Activated CD4-positive, CD25-positive, alpha-beta regulatory T cell treated with anti-CD3 and anti-CD28 coated beads, Interleukin-2, amount 50 U/mL, for 72 hours (primary cell): ENCODE measurements at regions not wholly inside any gene's neighbourhood (a gene's known extent, or its start where the extent isn't known, plus 50 kb on each side); places are given as distances from the start of the nearest gene placed in this dataset.

Experiments used
- DNase-seq: peaks from one replicate; pipeline ENCODE4 v3.0.0; 2021

DNA sequence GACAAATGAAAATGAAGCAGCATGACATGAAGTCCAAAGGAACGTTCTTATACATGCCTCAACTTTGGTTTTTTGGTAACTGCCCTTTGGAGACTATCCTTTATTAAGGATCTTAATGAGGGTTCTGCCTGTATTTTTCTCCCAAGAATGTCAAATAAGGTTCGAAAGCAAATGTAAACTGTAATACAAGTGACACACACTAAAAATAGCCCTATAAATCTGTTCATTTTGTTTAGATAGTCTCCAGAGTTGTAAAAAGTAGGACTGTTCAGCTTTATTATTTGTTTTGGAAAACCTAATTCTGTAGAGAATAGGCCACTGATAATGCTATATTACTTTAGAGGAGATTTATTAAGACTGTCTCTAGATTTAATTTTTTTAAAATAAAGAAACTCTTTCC, 80.5 kb upstream of the CDIN1 start:
- DNase-seq, result no peak

DNA sequence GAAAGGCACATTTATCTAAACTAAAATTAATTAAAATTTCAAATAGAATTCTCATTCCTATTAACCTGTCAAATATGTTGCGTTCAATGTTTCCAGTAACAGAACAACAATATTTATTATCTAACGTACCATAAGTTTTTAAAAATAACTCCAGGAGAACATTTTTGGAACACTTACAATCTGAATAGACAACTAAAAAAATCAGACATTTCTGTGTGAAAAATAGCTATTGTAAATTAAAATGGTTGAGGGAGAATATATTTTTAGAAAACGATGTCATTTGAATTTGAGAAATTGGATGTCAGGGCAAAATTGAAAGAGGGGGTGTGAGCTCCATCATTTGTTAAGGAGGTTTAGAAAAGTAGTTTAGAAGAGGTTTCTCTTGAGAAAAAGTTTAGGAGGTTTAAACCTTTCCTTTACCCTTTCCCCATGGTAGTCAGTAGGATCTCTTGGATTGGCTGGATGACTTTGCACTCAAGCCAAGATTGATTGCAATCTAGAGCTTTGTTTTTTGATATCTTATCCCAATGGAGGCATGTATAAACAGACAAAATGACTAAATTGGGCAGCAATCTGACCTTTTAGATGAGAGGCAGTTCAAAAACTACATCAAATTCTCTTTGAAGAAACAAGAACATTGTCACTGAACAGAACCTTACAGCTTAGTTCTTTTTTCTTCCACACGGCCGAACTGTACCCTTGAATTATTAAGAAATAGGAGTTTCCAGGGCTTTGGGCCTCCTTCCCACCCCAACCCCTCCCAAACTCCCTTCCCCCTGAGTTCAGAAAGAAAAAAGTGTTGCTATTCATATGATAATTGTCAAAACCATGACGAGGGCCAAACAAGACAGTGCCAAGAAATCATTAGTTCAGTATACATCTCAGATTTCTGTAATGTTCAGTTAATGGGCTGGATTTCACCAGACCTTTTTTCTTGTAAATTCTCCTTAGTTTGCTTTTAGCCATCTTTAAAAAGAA, 79.7 kb upstream of the CDIN1 start:
- DNase-seq, result no peak

DNA sequence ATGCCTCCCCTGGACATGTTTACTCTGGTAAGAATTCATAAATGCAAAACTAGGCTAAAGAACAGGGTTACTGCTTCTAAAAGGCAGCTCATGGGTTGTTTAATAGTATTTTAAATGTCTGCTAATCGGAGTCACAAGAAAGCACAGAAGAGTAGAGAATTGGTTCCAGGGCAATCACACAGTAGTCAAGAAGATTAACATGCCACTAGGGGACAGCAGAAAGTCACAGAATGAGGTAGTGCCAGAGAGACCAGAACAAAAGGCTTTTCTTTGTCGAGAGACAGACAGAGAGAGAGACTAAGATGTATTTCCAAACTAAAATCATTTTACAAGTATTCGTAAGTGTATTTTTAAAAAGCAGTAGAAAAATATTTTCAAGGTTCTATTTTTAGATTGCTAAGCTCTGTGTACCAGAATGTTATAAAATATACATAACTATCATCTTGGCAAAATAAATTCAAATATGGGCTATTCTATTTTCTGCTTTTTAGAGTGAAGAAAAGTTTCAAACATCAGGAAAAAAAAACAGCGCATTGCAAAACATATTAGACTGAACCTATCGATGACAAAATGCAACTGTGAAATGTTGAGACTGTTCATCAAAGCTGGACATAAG, 78.3 kb upstream of the CDIN1 start:
- DNase-seq, result no peak

DNA sequence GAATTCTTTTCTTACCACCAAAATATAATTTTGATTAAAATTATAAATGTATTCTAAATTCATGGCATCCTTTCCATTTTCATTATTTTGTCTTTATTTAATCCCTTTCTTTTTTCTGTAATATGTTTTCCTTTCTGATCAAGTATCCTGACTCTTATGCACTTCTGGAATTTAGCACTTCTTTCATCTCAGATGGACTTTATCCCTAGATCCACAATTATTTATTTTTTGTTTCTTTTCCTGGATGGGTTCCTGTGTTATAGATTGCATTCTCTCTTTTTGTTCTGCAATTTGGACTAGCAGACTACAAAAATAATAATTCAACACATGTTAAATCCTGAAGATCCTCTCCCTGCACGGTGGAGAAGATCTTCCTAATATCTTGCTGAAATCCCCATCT, 76.9 kb upstream of the CDIN1 start:
- no peak for DNase-seq

DNA sequence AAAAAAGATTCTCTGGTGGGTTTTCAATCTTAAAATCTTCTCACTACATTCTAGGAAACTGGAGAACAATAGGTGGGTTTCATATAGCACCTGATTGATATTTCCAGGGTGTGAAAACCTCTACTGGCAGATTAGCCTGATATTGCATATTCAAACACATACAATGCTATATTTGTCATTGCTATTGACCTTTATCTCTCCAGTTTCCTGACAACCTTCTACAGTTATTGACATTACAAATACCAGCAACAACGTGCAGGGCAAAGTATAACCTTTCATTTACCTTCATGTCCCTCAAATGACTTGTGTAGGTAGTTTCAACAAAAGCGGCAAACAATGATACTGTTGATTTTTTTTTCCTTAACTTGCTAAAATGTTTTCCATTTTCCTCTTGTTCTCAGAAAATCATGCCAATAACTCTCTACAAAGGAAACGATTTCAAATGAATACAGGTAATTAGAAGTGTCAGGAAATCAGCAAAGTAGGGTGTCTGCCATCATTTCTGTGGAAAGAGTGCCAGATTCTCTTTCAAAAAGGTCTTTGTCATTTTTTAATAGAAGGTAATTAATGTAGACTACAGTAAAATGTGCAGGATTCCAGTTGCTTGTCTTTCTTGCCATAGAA, 72.6 kb upstream of the CDIN1 start:
- no peak for DNase-seq

DNA sequence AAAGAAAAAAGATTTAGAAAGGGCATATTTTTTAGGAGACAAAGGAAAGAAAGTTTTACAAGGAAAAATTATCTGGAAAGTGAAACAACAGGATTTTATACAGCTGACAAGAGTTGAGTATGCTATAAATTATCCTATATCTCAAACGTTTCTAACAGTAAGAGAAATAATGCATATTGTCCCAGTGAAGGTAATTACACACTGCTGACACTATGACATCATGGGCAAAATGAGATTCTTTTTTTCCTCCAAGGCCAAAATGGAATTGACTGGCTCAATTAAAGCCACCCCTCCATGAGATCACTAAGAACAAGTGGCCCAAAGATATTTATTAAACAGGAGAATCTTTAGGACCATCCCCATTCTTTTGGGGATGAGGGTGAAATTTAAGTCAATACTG, 72.0 kb upstream of the CDIN1 start:
- DNase-seq, result no peak

DNA sequence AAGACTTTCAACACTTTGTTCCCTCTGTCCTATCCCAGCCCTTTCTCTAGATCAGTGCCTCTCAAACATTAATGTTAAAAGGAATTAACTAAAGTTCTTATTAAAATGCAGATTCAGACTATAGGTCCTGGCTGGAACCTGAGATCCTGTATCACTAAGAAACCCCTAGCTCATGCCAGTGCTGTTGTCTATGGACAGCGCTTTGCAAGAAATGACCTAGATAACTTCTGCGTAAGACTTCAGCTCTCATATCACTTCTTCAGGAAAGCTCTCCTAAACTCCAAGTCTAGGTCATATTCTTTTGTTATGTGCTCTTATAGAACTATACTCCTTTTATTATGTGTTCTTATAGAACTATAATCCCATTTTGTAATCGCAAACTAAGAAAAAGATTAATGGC, 67.8 kb upstream of the CDIN1 start:
- DNase-seq, result no peak

DNA sequence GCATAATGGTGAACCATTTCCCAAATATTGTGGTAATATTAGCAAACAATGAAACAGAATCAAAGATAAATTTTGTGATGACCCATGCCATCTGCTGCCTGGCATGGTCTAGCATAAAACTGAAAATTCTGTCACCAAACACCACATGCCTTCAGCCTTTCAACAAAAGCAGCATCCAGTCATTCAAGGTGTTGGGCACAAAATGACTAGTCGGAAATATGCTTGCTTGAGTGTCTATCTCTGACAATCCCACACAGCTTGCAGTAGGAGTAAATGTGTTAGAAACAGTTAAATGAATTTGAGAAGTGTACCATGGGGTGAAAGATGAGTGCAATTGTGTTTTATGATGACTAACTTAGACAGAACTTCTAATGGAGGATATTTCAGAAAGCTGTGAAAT, 61.7 kb upstream of the CDIN1 start:
- DNase-seq, result no peak

DNA sequence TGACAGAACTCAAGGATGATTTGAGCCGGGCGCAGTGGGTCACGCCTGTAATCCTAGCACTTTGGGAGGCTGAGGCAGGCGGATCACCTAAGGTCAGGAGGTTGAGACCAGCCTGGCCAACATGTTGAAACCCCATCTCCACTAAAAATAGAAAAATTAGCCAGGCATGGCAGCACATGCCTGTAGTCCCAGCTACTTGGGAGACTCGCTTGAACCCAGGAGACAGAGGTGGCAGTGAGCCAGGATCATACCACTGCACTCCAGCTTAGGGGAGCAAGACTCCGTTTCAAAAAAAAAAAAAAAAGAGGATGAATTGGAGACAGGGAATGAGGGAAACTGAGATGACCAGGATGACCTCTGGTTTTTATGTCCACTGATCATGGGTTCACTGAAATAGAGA, 60.4 kb upstream of the CDIN1 start:
- no peak for DNase-seq

DNA sequence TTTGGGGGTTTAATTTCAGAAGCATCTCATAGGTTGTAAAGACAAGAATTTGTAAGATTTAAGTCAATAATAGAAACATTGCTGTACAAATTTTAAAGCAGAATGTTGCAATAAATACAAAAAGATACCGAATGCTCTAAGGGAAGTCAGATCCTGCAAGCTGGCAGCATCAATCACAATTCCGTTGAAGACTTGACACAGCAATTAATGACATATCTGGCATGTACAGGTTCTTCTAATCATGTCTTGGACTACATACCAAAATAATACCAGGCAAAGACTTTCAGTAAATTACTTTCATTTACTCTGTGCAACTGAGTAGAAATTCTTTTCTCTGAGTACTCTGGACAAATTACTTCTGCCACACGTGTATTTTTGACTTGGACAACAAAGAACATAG, 54.0 kb upstream of the CDIN1 start:
- DNase-seq, result no peak

DNA sequence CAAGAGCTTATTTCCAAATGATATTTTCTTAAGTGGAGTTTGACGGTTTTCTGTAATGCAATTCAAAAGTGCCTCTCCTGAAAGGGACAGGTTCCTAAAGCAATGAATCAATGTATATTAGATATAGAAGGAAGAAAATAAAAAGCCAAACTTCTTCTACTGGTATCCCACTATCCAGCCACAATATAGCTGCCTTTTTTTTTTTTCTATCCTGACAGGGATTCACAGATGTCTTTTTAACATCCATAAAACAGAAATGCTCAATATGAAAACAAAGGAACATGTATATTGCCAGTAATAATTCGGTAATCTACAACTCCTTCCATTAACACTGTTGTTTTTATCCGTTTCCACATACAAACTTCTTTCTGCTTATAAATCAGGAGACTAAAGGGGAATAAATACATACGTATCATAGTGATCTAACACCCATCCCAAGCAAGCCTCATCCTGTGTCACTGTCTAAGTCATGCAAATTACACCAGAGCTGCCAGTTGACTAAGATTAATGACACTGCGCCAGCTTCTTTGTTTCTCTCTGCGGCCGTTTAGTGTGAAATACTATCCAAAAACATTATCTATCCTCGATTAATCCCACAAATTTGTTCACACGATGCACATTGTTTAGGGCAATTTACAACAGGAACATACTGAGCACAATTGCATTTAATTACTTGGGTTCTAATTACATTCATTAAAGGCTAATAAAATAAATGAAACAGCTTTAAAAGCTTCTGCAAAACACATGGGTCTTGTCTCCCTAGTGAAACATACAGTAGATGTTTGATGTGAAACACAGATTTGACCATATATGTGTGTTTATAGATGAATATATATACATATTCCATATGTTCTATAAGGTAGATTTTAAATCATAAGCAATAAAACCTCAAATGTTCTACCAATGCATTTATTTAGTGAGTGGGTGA, 51.9 kb upstream of the CDIN1 start:
- no peak for DNase-seq

DNA sequence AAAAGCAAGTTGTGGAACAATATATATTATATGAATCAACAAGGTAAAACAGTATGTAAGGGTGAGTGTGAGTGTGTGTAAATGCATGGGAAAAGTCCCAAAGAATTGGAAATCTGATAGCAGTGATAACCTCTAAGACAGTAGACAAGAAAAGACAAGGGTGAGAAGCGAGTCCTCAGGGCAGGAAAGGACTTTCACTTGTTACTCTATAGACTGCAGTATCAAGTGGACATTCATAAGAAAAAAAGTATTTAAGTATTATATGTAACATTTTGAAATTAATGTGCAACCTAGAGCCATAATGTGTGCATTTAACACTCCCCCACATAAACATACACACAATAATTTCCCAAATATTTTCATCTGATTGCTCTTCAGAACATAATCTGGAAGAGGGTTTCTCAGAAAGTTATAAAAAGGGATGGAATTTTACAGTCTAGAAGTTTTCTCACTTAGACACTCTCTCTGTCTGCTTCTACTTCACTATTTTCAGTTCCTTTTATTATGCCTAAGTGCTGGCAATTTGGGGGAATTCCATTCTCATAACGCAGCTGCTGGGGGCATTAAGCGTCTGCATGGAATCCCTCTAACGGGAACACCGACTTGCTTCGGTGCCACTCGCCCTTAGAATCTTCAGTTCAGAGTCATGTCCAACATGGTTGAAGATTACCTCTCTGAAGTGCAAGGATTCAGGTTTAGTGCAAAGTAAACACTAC, 50.0 kb upstream of the CDIN1 start:
- no peak for DNase-seq
